Osteoblast (primary cell): ENCODE measurements at regions not wholly inside any gene's neighbourhood (a gene's known extent, or its start where the extent isn't known, plus 50 kb on each side); places are given as distances from the start of the nearest gene placed in this dataset.
A peak's percentile ranks its signal among the peaks of the same experiment; 100 is the strongest.
"Not testable (repeated sequence)": the region's sequence is repeated elsewhere in the genome, so short reads cannot be mapped to it uniquely, and the experiment has no call there.

Experiments used
- DNase-seq: peaks from one replicate; pipeline ENCODE4 v3.0.0; 2011; ENCODE audit warnings: low spot score, mixed read lengths; ENCODE audit not compliant: insufficient read length; ENCODE audit errors: missing footprints
- H2AFZ ChIP-seq: 2 replicates; pipeline ENCODE4 v1.6.0; 2011; ENCODE audit warnings: mild to moderate bottlenecking, low read length
- H3K27ac ChIP-seq: 2 replicates; pipeline ENCODE4 v1.5.1; 2011; ENCODE audit warnings: mild to moderate bottlenecking, low read depth, low read length, moderate library complexity
- H3K27me3 ChIP-seq: 2 replicates; pipeline ENCODE4 v1.6.0; 2012; ENCODE audit warnings: mild to moderate bottlenecking, control low read depth, inconsistent platforms, low read length, moderate library complexity; ENCODE audit not compliant: insufficient read depth
- H3K36me3 ChIP-seq: 2 replicates; pipeline ENCODE4 v1.5.1; 2011; ENCODE audit warnings: mild to moderate bottlenecking, low read length, control low read depth, moderate library complexity; ENCODE audit not compliant: insufficient read depth
- H3K4me1 ChIP-seq: 2 replicates; pipeline ENCODE4 v1.5.1; 2011; ENCODE audit warnings: mild to moderate bottlenecking, low read length, control low read depth, moderate library complexity; ENCODE audit not compliant: insufficient read depth
- H3K4me2 ChIP-seq: 2 replicates; pipeline ENCODE4 v1.6.0; 2011; ENCODE audit warnings: mild to moderate bottlenecking, low read length; ENCODE audit not compliant: insufficient read depth
- H3K4me3 ChIP-seq: fragments of 200-600 bp; sonication (generic); 3 replicates; pipeline ENCODE4 v1.5.1; 2012; ENCODE audit warnings: mild to moderate bottlenecking, low read length, inconsistent platforms; ENCODE audit not compliant: insufficient read depth
- H3K79me2 ChIP-seq: 2 replicates; pipeline ENCODE4 v1.6.0; 2012; ENCODE audit warnings: mild to moderate bottlenecking, low read length, control low read depth, inconsistent platforms; ENCODE audit not compliant: insufficient read depth
- H3K9me3 ChIP-seq: 2 replicates; pipeline ENCODE4 v1.5.1; 2011; ENCODE audit warnings: low read depth, low read length, control low read depth
- H4K20me1 ChIP-seq: 2 replicates; pipeline ENCODE4 v1.6.0; 2012; ENCODE audit warnings: mild to moderate bottlenecking, low read length, control low read depth; ENCODE audit not compliant: insufficient read depth
- TF ChIP-seq, protein P1 (sequence below): IDR thresholded peaks from 2 replicates; pipeline ENCODE4 v1.5.1; 2011; ENCODE audit warnings: mild to moderate bottlenecking, low read depth, low read length, moderate library complexity; ENCODE audit errors: extremely low read depth

DNA sequence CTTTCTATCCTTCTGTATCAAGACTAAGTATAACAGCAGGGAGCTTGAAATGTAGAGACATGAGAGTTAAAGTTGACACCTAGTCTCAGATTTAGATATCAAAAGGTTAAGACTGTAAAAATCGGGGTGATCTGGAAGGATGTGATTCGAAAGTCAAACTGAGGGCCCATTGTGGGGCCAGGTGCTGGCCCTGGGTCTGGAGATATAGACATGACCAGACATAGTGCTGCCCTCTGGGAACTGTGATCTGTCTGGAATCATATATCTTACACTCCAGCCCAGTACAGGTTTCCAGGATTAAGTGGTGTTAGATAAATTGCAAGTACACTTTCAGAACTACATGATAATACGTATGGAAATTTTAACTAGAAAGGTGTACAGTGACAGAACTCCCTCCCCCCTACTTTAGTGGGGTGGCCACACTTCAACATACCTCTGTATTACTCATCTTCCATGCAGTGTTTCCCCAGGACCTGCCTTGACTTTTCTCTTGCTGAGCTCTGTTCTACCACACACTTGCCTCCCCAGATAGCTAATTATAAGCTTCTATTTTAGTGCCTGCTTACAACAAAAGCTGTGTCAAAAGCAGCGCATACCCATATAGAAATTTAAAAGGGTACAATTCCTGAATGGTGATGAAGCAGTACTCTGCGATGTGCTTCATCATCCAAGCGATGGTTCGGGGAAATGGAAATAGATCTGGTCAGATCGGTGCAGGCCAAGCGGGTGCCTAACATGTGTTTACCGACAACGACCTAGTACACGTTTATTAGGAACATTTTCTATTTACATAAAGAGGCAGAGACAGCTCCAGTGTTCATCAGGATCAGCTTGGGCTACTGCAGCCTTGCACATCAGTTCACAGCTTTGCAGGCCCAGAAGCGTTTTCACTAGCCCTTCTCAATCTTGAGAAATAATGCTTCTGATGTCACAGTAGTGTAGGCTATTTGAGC is 68.7 kb downstream of the ARF6 start:
- peak; percentile 34 for DNase-seq
- Histone ChIP-seq H4K20me1 (no peaks in the 10 kb centered on the region), H2AFZ (no peak overlapping the region), H3K27ac (no peak overlapping the region), H3K4me2 (no peak overlapping the region), H3K79me2 (no peaks in the 10 kb centered on the region), H3K27me3 (no peaks in the 10 kb centered on the region), H3K4me1 (no peaks in the 10 kb centered on the region), H3K36me3 (no peaks in the 10 kb centered on the region), H3K9me3 (no peaks in the 10 kb centered on the region), H3K4me3 (no peak overlapping the region)
- TF ChIP-seq, protein P1, sequence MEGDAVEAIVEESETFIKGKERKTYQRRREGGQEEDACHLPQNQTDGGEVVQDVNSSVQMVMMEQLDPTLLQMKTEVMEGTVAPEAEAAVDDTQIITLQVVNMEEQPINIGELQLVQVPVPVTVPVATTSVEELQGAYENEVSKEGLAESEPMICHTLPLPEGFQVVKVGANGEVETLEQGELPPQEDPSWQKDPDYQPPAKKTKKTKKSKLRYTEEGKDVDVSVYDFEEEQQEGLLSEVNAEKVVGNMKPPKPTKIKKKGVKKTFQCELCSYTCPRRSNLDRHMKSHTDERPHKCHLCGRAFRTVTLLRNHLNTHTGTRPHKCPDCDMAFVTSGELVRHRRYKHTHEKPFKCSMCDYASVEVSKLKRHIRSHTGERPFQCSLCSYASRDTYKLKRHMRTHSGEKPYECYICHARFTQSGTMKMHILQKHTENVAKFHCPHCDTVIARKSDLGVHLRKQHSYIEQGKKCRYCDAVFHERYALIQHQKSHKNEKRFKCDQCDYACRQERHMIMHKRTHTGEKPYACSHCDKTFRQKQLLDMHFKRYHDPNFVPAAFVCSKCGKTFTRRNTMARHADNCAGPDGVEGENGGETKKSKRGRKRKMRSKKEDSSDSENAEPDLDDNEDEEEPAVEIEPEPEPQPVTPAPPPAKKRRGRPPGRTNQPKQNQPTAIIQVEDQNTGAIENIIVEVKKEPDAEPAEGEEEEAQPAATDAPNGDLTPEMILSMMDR: no peak

DNA sequence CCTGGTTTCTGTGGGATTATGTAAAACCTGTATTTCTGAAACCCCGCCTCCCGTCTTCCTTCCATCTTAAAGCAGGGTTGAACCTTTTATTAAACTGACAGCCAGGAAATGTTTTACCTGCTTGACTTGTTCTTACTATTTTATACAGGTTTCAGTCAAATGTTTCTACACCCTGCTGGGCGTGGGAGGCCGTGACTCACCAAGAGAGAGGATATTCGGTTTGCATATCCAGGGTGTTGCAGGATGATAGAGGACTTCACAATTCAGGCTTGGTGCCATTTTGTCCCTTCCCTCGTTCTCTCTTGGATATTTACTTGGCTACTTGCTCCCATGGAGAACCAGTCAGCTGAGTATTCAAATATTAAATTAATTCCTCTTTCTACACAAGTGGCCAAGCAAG is 69.7 kb downstream of the ARF6 start:
- H3K4me2 ChIP-seq: no peak overlapping the region
- H3K36me3 ChIP-seq: no peaks in the 10 kb centered on the region
- no peak overlapping the region for H2AFZ ChIP-seq
- no peak for DNase-seq
- no peak overlapping the region for H3K4me3 ChIP-seq
- no peaks in the 10 kb centered on the region for H3K79me2 ChIP-seq
- H3K9me3 ChIP-seq: no peaks in the 10 kb centered on the region
- no peak overlapping the region for H3K27ac ChIP-seq
- TF ChIP-seq, protein P1: no peak
- H3K27me3 ChIP-seq: no peaks in the 10 kb centered on the region
- no peaks in the 10 kb centered on the region for H3K4me1 ChIP-seq
- no peaks in the 10 kb centered on the region for H4K20me1 ChIP-seq

DNA sequence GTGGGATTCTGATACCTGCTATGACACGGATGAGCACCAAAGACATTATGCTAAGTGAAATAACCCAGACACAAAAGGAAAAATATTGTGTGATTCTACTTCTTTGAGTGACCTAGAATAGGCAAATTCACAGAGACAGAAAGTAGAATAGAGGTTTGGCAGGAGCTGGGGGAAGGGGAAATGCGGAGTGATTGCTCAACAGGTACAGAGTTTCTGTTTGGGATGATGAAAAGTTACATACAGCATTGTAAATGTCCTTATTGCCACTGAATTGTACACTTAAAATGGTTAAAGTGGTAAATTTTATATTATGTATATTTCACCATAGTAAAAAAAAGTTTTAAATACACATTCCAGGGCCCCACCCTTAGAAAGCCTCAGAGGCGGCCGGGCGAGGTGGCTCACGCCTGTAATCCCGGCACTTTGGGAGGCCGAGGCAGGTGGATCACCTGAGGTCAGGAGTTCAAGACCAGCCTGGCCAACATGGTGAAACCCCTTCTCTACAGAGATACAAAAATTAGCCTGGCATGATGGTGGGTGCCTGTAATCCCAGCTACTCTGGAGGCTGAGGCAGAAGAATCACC is 72.3 kb downstream of the ARF6 start:
- H3K4me3 ChIP-seq, H3K79me2 ChIP-seq, H3K9me3 ChIP-seq, H3K27me3 ChIP-seq, H3K4me1 ChIP-seq, H2AFZ ChIP-seq, H3K27ac ChIP-seq, DNase-seq, H4K20me1 ChIP-seq, H3K36me3 ChIP-seq, H3K4me2 ChIP-seq: not testable (repeated sequence)

DNA sequence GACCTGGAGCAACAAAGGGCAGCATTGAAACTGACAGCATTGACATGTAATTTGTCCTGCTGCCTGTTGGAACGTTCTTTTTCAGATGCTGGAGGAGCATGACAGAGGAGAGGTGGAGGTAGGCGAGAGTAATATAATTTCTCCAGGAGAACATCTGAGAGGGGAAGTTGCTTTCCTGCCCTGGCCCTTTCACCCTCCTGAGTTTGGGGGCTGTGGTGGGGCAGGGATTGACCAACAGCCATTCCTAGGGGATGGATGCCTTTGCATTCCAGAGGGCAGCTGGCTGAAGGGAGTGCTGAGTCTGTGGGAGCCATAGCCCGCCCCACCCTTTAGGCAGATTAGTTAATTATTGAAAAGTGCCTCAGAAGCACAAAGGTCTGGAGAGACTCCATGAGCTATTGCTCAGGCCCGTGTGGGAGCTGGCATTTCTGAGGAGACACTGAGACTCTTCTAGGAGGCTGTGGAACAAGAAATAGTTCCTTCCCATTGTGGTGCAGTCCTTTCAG is 73.5 kb downstream of the ARF6 start:
- DNase-seq: peak; percentile 11
- Histone ChIP-seq H3K27ac (no peak overlapping the region), H4K20me1 (no peaks in the 10 kb centered on the region), H3K4me1 (peaks cover 16% of the 10 kb centered on the region), H3K36me3 (no peaks in the 10 kb centered on the region), H3K4me3 (no peak overlapping the region), H3K9me3 (no peaks in the 10 kb centered on the region), H3K4me2 (no peak overlapping the region), H3K27me3 (no peaks in the 10 kb centered on the region), H2AFZ (peak overlapping the region; percentile 80), H3K79me2 (no peaks in the 10 kb centered on the region)
- TF ChIP-seq, protein P1: no peak
